Astrocyte (in vitro differentiated cells and primary cell): ENCODE measurements at regions not wholly inside any gene's neighbourhood (a gene's known extent, or its start where the extent isn't known, plus 50 kb on each side); places are given as distances from the start of the nearest gene placed in this dataset.
"Not testable (repeated sequence)": the region's sequence is repeated elsewhere in the genome, so short reads cannot be mapped to it uniquely, and the experiment has no call there.

ENCODE experiments used
- DNase-seq: peaks from one replicate; pipeline ENCODE4 v3.0.0-alpha.2; 2010; ENCODE audit warnings: low read depth
- FAIRE-seq: peaks from 2 replicates; lab custom pipeline; 2011; peaks lifted over from hg19 to GRCh38; lab: Jason Lieb, UNC
- H2AFZ ChIP-seq: 2 replicates; pipeline ENCODE4 v1.6.0; 2012; ENCODE audit warnings: low read depth, low read length, inconsistent platforms
- H3K27ac ChIP-seq: 2 replicates; pipeline ENCODE4 v1.5.1; 2011; ENCODE audit warnings: low read depth, low read length, inconsistent platforms
- H3K27me3 ChIP-seq: 2 replicates; pipeline ENCODE4 v1.6.0; 2011; ENCODE audit warnings: low read length, inconsistent platforms; ENCODE audit not compliant: insufficient read depth
- H3K36me3 ChIP-seq: 2 replicates; pipeline ENCODE4 v1.5.1; 2011; ENCODE audit warnings: low read length, inconsistent platforms; ENCODE audit not compliant: insufficient read depth
- H3K4me1 ChIP-seq: 2 replicates; pipeline ENCODE4 v1.5.1; 2011; ENCODE audit warnings: low read length, inconsistent platforms; ENCODE audit not compliant: insufficient read depth
- H3K4me2 ChIP-seq: 2 replicates; pipeline ENCODE4 v1.6.0; 2012; ENCODE audit warnings: low read length, inconsistent platforms
- H3K4me3 ChIP-seq: 2 replicates; pipeline ENCODE4 v1.5.1; 2011; ENCODE audit warnings: low read depth, mild to moderate bottlenecking, low read length, inconsistent platforms; ENCODE audit not compliant: insufficient read depth
- H3K79me2 ChIP-seq: 2 replicates; pipeline ENCODE4 v1.6.0; 2012; ENCODE audit warnings: mild to moderate bottlenecking, low read length, inconsistent platforms; ENCODE audit not compliant: insufficient read depth
- H3K9ac ChIP-seq: 2 replicates; pipeline ENCODE4 v1.6.0; 2012; ENCODE audit warnings: mild to moderate bottlenecking, low read length, inconsistent platforms
- H3K9me3 ChIP-seq: 2 replicates; pipeline ENCODE4 v1.5.1; 2012; ENCODE audit warnings: low read depth, mild to moderate bottlenecking, low read length, inconsistent platforms; ENCODE audit not compliant: insufficient read depth
- H4K20me1 ChIP-seq: 2 replicates; pipeline ENCODE4 v1.6.0; 2012; ENCODE audit warnings: low read length, inconsistent platforms; ENCODE audit not compliant: insufficient read depth
- H3K27ac Mint-ChIP-seq: one replicate; pipeline ENCODE4 v1.8.0; 2021; ENCODE audit warnings: mild to moderate bottlenecking, mixed read lengths; ENCODE audit not compliant: unreplicated experiment
- H3K27me3 Mint-ChIP-seq: one replicate; pipeline ENCODE4 v1.8.0; 2021; ENCODE audit warnings: low read depth, mixed read lengths; ENCODE audit not compliant: unreplicated experiment
- H3K36me3 Mint-ChIP-seq: one replicate; pipeline ENCODE4 v1.8.0; 2021; ENCODE audit warnings: low read depth, mixed read lengths; ENCODE audit not compliant: unreplicated experiment
- H3K4me1 Mint-ChIP-seq: one replicate; pipeline ENCODE4 v1.8.0; 2021; ENCODE audit warnings: low read depth, mixed read lengths; ENCODE audit not compliant: unreplicated experiment
- H3K4me3 Mint-ChIP-seq: one replicate; pipeline ENCODE4 v1.8.0; 2021; ENCODE audit warnings: mild to moderate bottlenecking, moderate library complexity, mixed read lengths; ENCODE audit not compliant: unreplicated experiment
- H3K9me3 Mint-ChIP-seq: one replicate; pipeline ENCODE4 v1.8.0; 2021; ENCODE audit warnings: mild to moderate bottlenecking, mixed read lengths; ENCODE audit not compliant: unreplicated experiment
- EZH2 ChIP-seq: IDR thresholded peaks from 2 replicates; pipeline ENCODE4 v1.6.1; 2012; ENCODE audit warnings: mild to moderate bottlenecking, low read length, inconsistent platforms; ENCODE audit not compliant: insufficient read depth
- TF ChIP-seq, protein P1 (sequence below): IDR thresholded peaks from 2 replicates; pipeline ENCODE4 v1.5.1; 2011; ENCODE audit warnings: low read depth, mild to moderate bottlenecking, inconsistent platforms, low read length, moderate library complexity; ENCODE audit not compliant: insufficient read depth

GRCh38 chr5:9815051-9815450, 184.9 kb upstream of the TAS2R1 start:
- Histone ChIP-seq H2AFZ (no peak overlapping the region), H3K9ac (no peak overlapping the region), H3K9me3 (no peaks in the 10 kb centered on the region), H3K27ac (no peak overlapping the region), H3K4me3 (no peak overlapping the region), H3K4me1 (no peaks in the 10 kb centered on the region), H3K79me2 (no peaks in the 10 kb centered on the region), H3K27me3 (no peaks in the 10 kb centered on the region), H4K20me1 (no peaks in the 10 kb centered on the region), H3K36me3 (no peaks in the 10 kb centered on the region), H3K4me2 (no peak overlapping the region)
- Mint-ChIP-seq H3K27me3 (peaks cover 2% of the 10 kb centered on the region), H3K36me3 (no peaks in the 10 kb centered on the region), H3K4me1 (no peaks in the 10 kb centered on the region), H3K9me3 (peaks cover 4% of the 10 kb centered on the region), H3K27ac (no peak overlapping the region), H3K4me3 (no peak overlapping the region)
- no peak for DNase-seq
- no peak for FAIRE-seq
- TF ChIP-seq EZH2: no peak
- TF ChIP-seq, protein P1, sequence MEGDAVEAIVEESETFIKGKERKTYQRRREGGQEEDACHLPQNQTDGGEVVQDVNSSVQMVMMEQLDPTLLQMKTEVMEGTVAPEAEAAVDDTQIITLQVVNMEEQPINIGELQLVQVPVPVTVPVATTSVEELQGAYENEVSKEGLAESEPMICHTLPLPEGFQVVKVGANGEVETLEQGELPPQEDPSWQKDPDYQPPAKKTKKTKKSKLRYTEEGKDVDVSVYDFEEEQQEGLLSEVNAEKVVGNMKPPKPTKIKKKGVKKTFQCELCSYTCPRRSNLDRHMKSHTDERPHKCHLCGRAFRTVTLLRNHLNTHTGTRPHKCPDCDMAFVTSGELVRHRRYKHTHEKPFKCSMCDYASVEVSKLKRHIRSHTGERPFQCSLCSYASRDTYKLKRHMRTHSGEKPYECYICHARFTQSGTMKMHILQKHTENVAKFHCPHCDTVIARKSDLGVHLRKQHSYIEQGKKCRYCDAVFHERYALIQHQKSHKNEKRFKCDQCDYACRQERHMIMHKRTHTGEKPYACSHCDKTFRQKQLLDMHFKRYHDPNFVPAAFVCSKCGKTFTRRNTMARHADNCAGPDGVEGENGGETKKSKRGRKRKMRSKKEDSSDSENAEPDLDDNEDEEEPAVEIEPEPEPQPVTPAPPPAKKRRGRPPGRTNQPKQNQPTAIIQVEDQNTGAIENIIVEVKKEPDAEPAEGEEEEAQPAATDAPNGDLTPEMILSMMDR: no peak

- Histone ChIP-seq H3K4me2 (no peak overlapping the region), H3K4me3 (no peak overlapping the region), H3K36me3 (no peaks in the 10 kb centered on the region), H3K27ac (no peak overlapping the region), H3K79me2 (no peaks in the 10 kb centered on the region), H4K20me1 (no peaks in the 10 kb centered on the region), H3K9ac (no peak overlapping the region), H2AFZ (no peak overlapping the region), H3K27me3 (no peaks in the 10 kb centered on the region), H3K9me3 (no peaks in the 10 kb centered on the region), H3K4me1 (no peaks in the 10 kb centered on the region)
- no peak for FAIRE-seq
- H3K27ac Mint-ChIP-seq: no peak overlapping the region
- TF ChIP-seq EZH2: no peak
- TF ChIP-seq, protein P1: no peak
- DNase-seq: no peak
- no peak overlapping the region for H3K4me3 Mint-ChIP-seq
- H3K4me1 Mint-ChIP-seq: no peaks in the 10 kb centered on the region
- H3K9me3 Mint-ChIP-seq: peaks cover 1% of the 10 kb centered on the region
- peaks cover 2% of the 10 kb centered on the region for H3K27me3 Mint-ChIP-seq
- H3K36me3 Mint-ChIP-seq: no peaks in the 10 kb centered on the region
These were observed 183.2 kb upstream of the TAS2R1 start for GRCh38 chr5:9813305-9813704.

GRCh38 chr5:9807366-9807765, 177.2 kb upstream of the TAS2R1 start:
- not testable (repeated sequence) for H3K9me3 ChIP-seq, H3K4me1 Mint-ChIP-seq, H3K27me3 Mint-ChIP-seq, H3K79me2 ChIP-seq, H2AFZ ChIP-seq, H3K4me3 ChIP-seq, H3K4me2 ChIP-seq, H3K27ac ChIP-seq, H3K9me3 Mint-ChIP-seq, H3K4me3 Mint-ChIP-seq, H3K27ac Mint-ChIP-seq, DNase-seq, H3K27me3 ChIP-seq, H3K36me3 ChIP-seq, H4K20me1 ChIP-seq, H3K4me1 ChIP-seq, H3K9ac ChIP-seq, H3K36me3 Mint-ChIP-seq
- peak; percentile 60 for FAIRE-seq
